GM12891 (cell line): ENCODE measurements at regions not wholly inside any gene's neighbourhood (a gene's known extent, or its start where the extent isn't known, plus 50 kb on each side); places are given as distances from the start of the nearest gene placed in this dataset.

ENCODE experiments used
- POLR2A ChIP-seq: IDR thresholded peaks from 2 replicates; pipeline ENCODE4 v1.6.1; 2011; ENCODE audit warnings: low read depth, low read length, control low read depth
- TAF1 ChIP-seq: IDR thresholded peaks from 2 replicates; pipeline ENCODE4 v1.6.1; 2011; ENCODE audit warnings: low read depth, low read length, control low read depth

DNA sequence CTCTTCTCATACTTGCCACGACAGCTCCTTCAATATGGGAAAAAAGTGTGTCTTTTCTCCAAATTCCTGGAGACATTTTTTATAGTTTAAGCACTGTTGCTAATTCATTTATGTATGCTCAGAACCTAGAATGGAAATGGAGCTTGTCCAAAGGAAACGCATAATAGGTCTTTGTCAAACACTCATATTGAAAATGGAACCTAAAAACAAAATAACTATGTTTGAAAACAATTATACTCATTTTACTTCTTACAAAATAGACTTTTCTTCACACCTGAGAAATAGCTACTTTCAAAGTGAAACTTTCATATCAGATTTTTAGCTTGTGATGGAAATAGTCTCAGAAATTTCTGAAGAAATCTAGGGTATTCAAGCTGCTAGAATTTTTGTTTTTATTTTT is 529.7 kb upstream of the BOD1L1 start:
- TF ChIP-seq TAF1 (no peak), POLR2A (no peak)
